HG03378 (cell line): ENCODE measurements at regions not wholly inside any gene's neighbourhood (a gene's known extent, or its start where the extent isn't known, plus 50 kb on each side); places are given as distances from the start of the nearest gene placed in this dataset.
"Not testable (repeated sequence)": the region's sequence is repeated elsewhere in the genome, so short reads cannot be mapped to it uniquely, and the experiment has no call there.

Source experiments
- ATAC-seq: cut with Tn5 transposase; IDR thresholded peaks from one replicate; pipeline ENCODE4 v1.9.1; 2021; ENCODE audit warnings: mild to moderate bottlenecking, moderate library complexity; ENCODE audit not compliant: unreplicated experiment

DNA sequence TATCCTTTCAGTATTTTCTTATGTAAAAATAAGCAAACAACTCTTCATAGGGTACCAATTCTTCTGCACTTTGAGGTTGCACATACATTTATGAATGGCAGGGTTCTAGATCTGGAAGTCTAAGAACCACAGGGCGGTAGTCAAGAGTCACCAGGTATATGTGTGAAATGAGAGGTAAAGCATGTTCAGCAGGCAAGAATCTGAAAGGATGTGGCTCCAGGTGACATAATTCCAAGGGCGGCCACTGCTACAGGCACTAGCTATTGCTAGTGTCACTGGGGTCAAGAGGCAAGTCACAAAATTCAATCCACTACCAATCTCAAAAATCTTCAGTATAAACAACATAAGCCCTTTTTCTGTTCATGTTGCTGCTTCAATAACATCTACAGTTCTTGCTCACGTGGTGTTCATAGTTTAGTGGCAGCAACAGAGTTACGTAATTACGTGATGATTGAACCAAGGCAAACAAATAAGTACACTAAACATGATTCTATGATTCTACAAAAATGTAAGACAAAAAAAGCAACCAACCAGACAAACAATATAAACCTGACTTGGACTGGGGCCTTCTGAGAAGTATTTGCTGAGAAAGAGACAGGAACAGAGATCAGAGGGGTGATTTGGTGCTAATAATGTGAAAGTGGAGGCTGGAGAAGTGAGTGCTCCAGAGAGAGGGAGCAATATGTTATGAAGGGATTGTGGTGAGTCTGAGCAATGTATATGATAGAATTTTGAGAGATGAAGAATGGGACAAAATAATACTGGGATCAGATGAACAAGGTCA lies 101.7 kb downstream of the NAA11 start:
- no peak for ATAC-seq

DNA sequence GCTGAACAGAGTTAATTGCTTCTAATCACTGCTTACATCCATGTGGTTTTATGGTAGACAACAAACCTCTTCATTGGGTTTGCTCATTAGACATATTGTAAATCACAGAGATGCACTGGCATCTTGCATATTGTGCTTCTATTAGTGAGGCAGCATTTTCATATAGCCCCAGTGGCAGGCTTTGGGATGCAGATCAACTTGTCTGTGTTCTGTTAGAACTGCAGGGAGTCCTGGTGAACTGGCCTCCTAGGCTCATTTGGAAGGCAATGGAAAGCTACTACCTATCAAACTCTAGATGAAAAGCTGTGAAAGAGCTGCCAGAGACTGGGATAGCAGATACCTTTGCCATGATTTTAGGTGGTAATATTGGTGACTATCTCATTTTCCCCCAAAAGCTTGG lies 108.8 kb downstream of the NAA11 start:
- ATAC-seq: no peak

DNA sequence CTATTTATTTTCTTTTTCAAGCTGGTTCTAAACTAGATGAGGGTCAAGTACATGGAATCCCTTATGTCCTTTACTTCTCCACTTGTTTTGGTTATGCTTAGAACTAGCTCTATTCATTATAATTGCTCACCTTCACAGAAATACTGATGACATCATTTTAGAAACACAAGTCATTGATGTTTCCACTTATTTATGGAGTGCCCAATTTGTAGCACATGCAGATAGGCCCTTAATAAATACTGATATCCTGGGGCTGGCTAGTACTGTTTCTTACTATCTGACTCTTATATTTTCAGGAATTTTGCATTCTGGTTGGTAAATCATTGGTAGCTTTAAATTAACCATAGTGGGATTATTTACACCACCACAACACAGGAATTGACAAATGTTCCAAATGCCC lies 112.2 kb downstream of the NAA11 start:
- ATAC-seq: no peak

DNA sequence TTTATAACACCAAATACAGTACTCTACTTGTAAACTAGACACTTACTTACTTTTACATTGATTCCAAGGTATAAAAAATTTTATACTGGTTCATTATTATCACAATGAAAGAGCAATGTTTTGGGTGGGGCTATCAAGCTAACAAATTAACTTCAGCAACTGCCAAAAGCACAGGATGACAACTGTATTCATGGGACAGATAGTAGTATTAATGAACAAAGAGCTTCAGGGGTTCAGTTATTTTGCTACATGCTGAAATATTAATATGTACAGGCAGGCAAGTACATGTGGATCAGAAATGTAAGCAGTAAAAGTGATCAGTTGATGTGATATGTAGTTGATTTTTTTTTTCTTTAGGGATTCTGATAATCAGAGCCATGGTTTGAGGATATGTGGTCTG lies 112.9 kb downstream of the NAA11 start:
- ATAC-seq: no peak

DNA sequence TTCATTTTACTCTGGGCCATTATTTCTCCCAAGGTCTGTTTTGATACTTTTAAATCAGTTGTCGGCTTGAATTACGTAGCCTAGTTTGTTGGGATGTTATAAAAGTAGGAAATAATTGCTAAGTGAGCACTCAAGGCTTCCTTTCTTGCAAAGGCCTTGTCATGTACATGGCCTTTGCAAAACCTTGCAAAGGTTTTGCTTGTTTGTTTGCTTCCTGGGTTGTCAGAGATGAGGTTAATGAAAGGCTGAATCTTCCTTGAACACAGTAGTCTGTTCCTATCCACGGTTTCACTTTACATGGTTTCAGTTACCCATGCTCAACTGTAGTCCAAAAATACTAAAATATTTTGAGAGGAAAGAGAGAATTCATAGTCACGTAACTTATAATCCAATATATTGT lies 113.5 kb downstream of the NAA11 start:
- no peak for ATAC-seq

DNA sequence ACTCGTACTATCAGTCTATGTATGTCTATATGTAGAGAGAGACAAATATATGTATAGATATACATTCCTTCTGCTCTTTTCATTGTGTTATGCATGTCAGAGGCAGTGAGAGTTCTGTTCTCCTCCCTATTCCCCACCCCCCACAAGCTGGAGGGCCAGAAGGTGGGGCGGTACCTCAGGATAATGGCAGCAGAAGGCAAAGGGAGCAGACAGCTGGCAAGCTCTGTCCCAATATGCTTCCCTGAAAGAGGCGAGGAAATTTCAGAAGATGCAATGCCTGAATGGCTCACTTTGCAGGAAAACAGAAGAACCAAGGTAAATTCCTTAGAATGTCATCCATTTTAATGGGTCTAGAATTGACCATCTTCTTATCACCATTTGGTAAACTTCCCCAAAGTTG lies 114.4 kb downstream of the NAA11 start:
- ATAC-seq: no peak

DNA sequence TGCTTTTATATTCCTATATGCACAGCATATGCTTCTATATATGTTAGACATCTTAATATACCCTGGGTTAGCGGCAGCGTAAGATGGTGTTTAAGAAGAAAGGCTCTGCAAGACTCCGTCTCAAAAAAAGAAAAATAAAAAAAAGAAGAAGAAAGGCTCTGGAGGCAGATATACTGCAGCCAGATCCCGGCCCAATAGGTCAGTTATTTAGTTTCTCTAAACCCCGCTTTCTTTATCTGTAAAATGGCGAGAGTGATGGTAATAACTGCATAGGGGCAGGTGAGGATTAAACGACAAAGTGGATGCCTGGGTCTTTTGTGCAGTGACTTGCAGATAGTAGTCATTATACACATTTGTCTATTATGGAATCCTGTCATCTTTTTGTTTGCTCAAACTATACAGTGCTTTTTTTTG lies 115.2 kb downstream of the NAA11 start:
- no peak for ATAC-seq

DNA sequence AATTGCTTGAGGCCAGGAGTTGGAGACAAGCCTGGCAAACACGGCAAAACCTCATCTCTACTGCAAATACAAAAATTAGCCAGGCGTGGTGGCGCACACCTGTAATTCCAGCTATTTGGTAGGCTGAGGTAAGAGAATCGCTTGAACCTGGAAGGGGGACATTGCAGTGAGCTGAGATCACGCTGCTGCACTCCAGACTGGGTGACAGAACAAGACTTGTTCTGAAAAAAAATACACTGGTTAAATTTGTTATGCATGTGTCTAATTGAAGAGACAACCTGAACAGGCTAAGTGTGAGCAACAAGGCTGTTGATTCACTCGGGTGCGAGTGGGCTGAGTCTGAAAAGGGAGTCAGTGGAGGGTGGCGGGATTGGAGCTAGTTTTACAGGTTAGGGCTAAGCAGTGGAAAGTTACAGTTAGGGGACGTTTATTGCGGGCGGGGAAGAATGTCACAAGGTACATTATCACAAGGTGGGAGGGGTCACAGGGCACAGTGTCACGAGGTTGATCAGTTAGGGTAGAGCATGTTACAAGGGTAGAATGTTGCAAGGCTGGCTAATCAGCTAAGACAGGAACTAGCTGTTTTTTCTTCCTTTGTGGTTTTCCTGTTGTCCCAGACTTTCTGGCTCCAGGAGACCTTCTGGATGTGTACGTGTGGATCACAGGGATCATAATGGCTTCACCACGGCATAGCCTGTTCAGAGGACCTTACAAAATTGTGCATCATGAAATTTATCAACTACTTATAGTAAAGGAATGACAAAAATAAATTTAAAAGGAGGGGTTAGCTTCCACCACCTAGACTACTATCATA lies 115.8 kb downstream of the NAA11 start:
- ATAC-seq: no peak

DNA sequence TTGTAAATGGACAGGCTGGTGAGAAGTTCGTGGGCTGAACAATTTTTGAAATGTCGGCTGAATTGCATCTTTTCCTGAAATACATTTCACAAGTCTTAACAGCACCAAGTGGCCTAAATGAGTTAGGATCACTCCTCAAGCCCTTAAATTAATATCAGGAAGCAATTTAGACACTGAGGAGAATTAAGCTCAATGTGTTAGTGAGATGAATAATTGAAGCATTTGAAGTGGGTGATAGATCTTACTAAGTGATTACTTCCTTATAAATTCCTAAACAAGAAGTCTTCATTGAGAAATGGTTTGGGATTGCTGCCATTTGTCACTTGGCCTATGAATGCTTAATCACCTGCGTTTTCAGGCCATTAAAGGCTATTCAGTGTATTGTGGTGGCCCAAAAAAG lies 116.8 kb downstream of the NAA11 start:
- ATAC-seq: no peak

DNA sequence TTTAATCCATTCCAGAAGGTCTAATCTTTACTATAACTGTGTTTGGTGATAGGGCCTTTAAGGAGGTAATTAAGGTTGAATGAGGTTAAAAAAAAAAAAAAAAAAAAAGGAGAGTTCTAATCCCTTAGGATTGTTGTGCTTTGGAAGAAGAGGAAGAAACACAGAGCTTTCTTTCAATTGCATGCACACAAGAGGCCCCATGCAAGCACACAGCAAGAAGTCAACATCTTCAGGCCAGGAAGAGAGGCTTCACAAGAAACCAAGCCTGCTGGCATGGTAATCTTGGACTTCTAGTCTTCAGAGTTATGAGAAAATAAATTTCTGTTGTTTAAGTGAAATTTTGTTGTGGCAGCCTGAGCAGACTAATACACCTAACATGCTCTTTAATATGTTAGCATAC lies 118.6 kb downstream of the NAA11 start:
- no peak for ATAC-seq

DNA sequence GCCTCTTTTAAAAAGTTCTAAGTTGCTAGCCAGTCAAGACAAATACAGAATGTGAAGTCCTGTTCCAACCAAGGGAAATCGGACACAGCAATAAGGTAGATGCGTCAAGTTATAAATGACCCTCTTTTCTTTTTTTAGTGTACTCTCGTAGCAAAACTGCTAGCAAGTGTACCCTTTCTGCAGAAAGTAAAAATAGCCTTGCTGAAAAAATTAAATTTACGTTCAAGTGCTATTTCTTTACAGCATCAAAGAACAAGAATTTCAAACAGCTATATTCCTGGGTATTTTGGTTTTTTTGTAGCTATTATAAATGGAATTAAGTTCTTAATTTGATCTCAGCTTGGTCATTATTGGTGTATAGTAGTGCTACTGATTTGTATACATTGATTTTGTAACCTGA lies 119.2 kb downstream of the NAA11 start:
- ATAC-seq: no peak

DNA sequence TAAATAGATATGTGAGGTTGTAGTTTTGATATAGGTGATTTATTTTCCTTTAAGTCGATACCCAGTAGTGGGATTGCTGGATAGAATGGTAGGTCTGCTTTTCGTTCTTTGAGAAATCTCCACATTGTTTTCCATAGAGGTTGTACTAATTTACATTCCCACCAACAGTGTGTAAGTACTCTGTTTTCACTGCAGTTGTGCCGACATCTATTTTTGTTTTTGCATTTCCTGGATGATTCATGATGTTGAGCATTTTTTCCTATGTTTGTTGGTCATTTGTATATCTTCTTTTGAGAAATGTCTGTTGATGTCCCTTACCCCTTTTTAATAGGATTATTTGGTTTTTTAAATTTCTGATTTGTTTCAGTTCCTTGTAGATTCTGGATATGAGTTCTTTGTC lies 120.7 kb downstream of the NAA11 start:
- ATAC-seq: no peak

DNA sequence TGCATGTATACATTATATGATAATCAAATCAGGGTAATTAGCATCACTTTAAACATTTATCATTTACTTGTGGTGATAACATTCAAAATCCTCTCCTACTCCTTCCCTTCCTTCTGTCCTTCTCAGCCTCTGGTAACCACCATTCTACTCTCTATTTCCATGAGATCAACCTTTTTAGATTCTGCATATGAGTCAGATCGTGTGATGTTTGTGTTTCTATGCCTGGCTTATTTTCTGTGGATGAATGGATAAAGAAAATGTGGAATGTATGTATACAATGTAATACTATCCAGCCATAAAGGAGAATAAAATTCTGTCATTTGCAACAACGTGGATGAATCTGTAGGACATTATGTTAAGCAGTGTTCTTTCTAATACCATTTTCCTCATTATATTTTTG lies 123.9 kb downstream of the NAA11 start:
- no peak for ATAC-seq

DNA sequence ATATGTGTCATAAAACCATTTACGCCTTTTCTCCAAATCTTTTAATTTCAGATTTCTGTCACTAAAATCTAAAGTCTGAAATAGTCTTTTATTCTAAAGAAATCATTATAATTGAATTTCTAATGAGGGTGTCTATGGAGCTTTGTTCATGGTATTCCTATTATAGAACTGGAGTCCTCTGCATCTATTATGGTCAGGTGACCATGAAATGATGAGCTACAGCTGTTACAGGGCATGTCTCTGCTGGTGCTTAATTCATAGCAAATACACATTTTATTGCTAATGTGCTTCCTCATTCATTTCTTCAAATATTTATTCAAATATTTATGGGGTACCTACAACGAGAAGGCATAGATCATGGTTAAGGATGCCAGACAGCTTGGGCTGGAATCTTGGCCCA lies 126.1 kb downstream of the NAA11 start:
- ATAC-seq: no peak

DNA sequence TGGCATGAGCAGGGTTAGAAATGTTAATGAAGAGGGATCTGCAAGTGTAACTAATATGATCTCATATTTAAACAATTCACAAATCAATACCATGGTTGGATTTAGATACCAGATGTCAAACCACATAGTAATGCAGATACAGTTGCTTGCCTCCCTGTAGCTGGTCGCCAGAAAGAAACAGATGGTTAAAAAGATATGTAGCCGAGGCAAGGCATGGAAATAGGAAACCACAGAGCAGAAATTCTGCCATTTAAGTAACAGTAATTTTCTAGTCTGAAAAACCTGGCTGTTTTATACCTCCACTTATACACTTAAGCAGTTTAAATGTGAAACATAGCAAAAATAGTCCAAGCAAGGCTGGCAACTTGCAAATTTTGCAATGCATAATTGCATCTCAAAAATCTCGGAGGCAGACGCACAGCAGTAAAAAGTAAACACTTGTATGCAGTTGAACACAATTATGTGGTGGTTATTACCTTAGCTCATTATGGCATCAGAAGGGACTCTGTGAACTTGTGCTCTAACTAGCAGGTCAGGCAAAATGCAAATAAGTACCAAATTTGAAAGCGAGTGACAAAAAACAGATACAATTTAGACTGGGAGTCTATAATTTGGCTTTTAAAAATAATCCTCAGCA lies 126.8 kb downstream of the NAA11 start:
- ATAC-seq: no peak

DNA sequence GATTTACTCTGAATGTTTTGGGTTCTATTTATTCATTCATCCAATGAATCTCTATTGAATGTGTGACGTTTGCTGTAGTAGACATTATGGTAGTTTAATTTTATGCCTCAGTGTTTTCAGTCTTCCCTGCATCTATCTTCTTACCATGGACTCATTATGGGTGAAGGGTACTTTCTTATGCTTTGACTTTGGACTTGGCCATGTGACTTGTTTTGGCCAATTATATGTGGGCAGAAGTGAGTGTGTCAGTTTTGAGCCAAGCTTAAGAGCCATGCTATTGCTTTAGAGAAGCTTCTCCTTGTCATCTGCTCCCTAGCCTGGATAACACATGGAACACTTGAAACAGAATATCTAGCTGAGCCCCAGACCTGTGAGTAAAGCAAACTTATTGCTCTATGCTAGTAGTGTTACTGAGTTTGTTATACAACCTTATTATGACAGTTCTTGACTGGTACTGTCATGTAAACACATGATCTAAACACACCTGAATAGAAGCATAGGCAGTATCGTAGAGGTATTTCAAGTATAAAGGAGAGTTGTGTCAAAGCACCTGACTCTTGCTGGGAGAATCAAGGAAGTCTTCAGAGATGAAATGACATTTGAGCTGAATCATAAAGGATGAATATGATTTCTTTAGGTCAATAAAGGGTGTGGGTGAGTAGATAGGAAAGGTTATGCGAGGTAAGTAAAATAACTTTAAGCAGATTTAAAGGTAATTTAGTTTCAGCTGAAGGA lies 128.4 kb downstream of the NAA11 start:
- no peak for ATAC-seq

DNA sequence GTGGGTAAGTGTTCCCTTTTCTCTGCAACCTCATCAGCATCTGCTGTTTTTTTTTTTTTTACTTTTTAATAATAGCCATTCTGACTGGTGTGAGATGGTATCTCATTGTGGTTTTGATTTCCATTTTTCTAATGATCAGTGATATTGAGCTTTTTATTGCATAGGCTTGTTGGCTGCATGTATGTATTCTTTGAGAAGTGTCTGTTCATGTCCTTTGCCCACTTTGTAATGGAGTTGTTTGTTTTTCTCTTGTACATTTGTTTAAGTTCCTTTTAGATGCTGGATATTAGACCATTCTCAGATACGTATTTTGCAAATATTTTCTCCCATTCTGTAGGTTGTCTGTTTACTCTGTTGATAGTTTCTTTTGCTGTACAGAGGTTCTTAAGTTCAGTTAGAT lies 134.6 kb downstream of the NAA11 start:
- not testable (repeated sequence) for ATAC-seq

DNA sequence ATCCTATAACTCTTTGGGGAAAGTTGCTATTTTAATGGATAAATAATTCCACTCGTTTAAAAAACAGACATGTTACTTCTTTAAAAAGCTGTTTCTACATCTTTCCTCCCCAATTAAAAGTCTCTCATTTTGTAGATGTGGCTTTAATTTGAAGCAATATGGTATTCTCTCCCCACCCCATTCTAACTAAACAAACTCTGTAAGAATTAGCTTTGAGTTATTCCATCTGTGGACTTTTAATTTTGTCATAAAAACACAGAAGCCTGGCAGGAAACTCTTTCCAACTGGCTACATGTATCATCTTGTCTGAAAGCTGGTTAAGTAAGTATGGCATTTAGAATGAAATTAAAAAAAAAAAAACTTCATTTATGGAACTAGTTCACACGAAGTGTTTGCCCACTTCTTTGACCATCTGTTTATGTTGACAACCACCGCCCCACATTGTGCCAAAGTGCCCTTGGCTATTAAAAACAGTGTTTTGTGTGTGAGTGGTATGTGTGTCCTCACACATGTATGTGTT lies 140.3 kb downstream of the NAA11 start:
- no peak for ATAC-seq

DNA sequence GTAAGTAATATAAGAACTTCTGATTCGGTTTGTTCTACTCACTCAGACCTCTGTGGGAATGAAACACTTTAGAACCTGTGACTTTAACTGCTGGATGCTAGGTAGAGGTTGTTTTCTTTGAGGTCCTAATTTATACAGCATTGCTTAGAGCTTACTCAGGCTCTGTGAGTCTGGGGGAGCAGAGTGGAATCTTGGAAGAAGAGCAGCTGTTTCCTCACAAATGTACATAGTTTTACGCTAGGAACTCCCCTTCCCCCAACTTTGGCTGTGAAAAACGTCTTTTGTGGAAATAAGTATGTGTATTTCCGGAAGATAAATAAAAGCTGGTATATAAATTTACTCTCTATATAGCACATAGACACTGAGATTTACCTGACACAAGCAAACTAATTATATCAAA lies 141.4 kb downstream of the NAA11 start:
- ATAC-seq: no peak

DNA sequence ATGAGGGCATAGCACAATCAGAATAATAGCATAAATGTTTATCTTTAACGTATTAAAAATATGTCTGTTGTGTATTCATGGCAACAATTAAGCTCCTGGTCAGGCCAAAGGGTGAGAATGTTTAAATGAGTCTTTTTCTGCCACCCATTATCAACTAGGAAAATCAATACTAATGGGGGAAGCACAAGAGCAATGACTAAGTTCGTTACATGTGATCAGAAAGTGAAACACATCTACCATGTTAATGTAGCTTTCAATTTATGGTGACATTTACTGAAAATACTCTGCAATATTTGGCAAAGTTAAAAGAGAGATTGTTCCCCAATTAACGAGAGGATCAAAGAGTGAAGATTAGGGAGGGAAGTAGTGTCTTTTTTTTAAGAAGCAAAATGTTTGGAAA lies 143.7 kb downstream of the NAA11 start:
- peak; percentile 50 for ATAC-seq

DNA sequence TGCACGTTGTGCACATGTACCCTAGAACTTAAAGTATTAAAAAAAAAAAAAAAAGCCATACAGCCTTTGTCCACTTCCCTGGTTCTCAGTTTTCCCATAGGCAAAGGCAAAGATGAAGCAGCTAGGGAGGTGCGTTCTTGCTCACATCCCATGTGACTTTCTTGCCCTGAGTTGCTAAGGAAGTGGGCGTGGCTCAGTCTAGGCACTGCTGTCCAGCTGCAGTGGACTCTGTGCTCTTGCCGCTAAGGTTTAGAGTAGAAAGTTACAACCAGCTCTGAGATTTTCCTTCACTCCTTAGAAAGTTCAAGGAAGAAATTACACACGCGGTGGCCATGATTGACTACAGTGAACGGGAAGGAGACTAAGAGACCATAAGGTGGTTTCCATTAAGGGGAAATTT lies 144.7 kb downstream of the NAA11 start:
- ATAC-seq: no peak
